GM23338 (cell line): ENCODE measurements at regions not wholly inside any gene's neighbourhood (a gene's known extent, or its start where the extent isn't known, plus 50 kb on each side); places are given as distances from the start of the nearest gene placed in this dataset.

Experiments
- ATAC-seq: fragments of 200-7000 bp; cut with Tn5 transposase; 3 replicates; pipeline ENCODE4 v1.9.1; 2020
- DNase-seq: peaks from one replicate; pipeline ENCODE4 v3.0.0-alpha.2; 2015; ENCODE audit warnings: low spot score
- H2AFZ ChIP-seq: fragments of 200-600 bp; sonication (generic); 2 replicates; pipeline ENCODE4 v1.8.0; 2016; ENCODE audit warnings: antibody characterized with exemption, mild to moderate bottlenecking, moderate library complexity
- H3F3A ChIP-seq: fragments of 200-600 bp; sonication (generic); replicated peaks from 2 replicates; pipeline ENCODE4 v1.8.0; 2017; ENCODE audit warnings: antibody characterized with exemption, mixed run types, low read depth
- H3K27ac ChIP-seq: fragments of 200-600 bp; sonication (generic); 2 replicates; pipeline ENCODE4 v1.6.1; 2016; ENCODE audit warnings: low read depth
- H3K27me3 ChIP-seq: fragments of 200-600 bp; sonication (generic); 2 replicates; pipeline ENCODE4 v1.8.0; 2016; ENCODE audit warnings: mild to moderate bottlenecking, mixed run types, moderate library complexity; ENCODE audit not compliant: insufficient read depth
- H3K36me3 ChIP-seq: fragments of 200-600 bp; sonication (generic); 2 replicates; pipeline ENCODE4 v1.8.0; 2016; ENCODE audit warnings: mild to moderate bottlenecking; ENCODE audit not compliant: insufficient read depth
- H3K4me1 ChIP-seq: fragments of 200-600 bp; sonication (generic); 2 replicates; pipeline ENCODE4 v1.8.0; 2016; ENCODE audit warnings: mild to moderate bottlenecking, moderate library complexity; ENCODE audit not compliant: insufficient read depth
- H3K4me2 ChIP-seq: fragments of 200-600 bp; sonication (generic); 2 replicates; pipeline ENCODE4 v1.7.1; 2017; ENCODE audit warnings: mixed run types
- H3K4me3 ChIP-seq: fragments of 200-600 bp; sonication (generic); 2 replicates; pipeline ENCODE4 v1.6.1; 2016; ENCODE audit warnings: mixed run types
- H3K79me2 ChIP-seq: fragments of 200-600 bp; sonication (generic); replicated peaks from 2 replicates; pipeline ENCODE4 v1.8.0; 2017; ENCODE audit warnings: mild to moderate bottlenecking; ENCODE audit not compliant: insufficient read depth
- H3K9me2 ChIP-seq: fragments of 200-600 bp; sonication (generic); 2 replicates; pipeline ENCODE4 v1.8.0; 2017; ENCODE audit not compliant: insufficient read depth
- H4K20me1 ChIP-seq: fragments of 200-600 bp; sonication (generic); replicated peaks from 2 replicates; pipeline ENCODE4 v1.8.0; 2017; ENCODE audit warnings: mild to moderate bottlenecking; ENCODE audit not compliant: insufficient read depth
- H3K27ac Mint-ChIP-seq: 2 replicates; pipeline ENCODE4 v1.8.0; 2020; ENCODE audit warnings: inconsistent platforms, mild to moderate bottlenecking, moderate library complexity, mixed read lengths
- H3K27me3 Mint-ChIP-seq: 3 replicates; pipeline ENCODE4 v1.8.0; 2022; ENCODE audit warnings: low read depth, mild to moderate bottlenecking, moderate library complexity, mixed read lengths, inconsistent platforms; ENCODE audit not compliant: insufficient read depth, poor library complexity
- H3K36me3 Mint-ChIP-seq: 3 replicates; pipeline ENCODE4 v1.8.0; 2021; ENCODE audit warnings: low read depth, mild to moderate bottlenecking, inconsistent platforms, moderate library complexity, mixed read lengths
- H3K4me1 Mint-ChIP-seq: 3 replicates; pipeline ENCODE4 v1.8.0; 2020; ENCODE audit warnings: mild to moderate bottlenecking, inconsistent platforms, mixed read lengths
- H3K4me3 Mint-ChIP-seq: 3 replicates; pipeline ENCODE4 v1.8.0; 2021; ENCODE audit warnings: moderate library complexity, mild to moderate bottlenecking, inconsistent platforms, mixed read lengths
- H3K9me3 Mint-ChIP-seq: 3 replicates; pipeline ENCODE4 v1.8.0; 2020; ENCODE audit warnings: moderate library complexity, mild to moderate bottlenecking, inconsistent platforms, mixed read lengths
- CREB1 ChIP-seq: fragments of 250-450 bp; sonication (Bioruptor Pico); IDR thresholded peaks from 2 replicates; pipeline ENCODE4 v1.5.0; 2020; ENCODE audit warnings: low read depth, mild to moderate bottlenecking, moderate library complexity
- ETS1 ChIP-seq: IDR thresholded peaks from 2 replicates; pipeline ENCODE4 v1.6.1; 2016; ENCODE audit warnings: antibody characterized with exemption
- EZH2 ChIP-seq: fragments of 200-600 bp; sonication (generic); IDR thresholded peaks from one replicate; pipeline ENCODE4 v1.8.0; 2017; ENCODE audit warnings: antibody characterized with exemption, mild to moderate bottlenecking, low read depth; ENCODE audit not compliant: unreplicated experiment
- EZH2phosphoT487 ChIP-seq: fragments of 200-600 bp; sonication (generic); IDR thresholded peaks from one replicate; pipeline ENCODE4 v1.8.1; 2018; ENCODE audit warnings: antibody characterized with exemption; ENCODE audit not compliant: unreplicated experiment
- NANOG ChIP-seq: IDR thresholded peaks from 2 replicates; pipeline ENCODE4 v1.6.1; 2016; ENCODE audit warnings: antibody characterized with exemption, borderline replicate concordance
- POLR2AphosphoS5 ChIP-seq: IDR thresholded peaks from 2 replicates; pipeline ENCODE4 v1.6.1; 2016; ENCODE audit warnings: antibody characterized with exemption, low read depth
- REST ChIP-seq: IDR thresholded peaks from one replicate; pipeline ENCODE4 v1.6.1; 2018; ENCODE audit warnings: antibody characterized with exemption; ENCODE audit not compliant: unreplicated experiment
- ZNF114 ChIP-seq: fragments of 250-450 bp; sonication (Bioruptor Pico); IDR thresholded peaks from 2 replicates; pipeline ENCODE4 v1.5.0; 2020; ENCODE audit warnings: mild to moderate bottlenecking, moderate library complexity
- ZNF331 ChIP-seq: fragments of 250-450 bp; sonication (Bioruptor Pico); IDR thresholded peaks from 2 replicates; pipeline ENCODE4 v1.5.0; 2020; ENCODE audit warnings: low read depth, mild to moderate bottlenecking, moderate library complexity
- TF ChIP-seq, protein P1 (sequence below), 2 experiments: fragments of 200-600 bp in 1 of 2; sonication (generic) in 1 of 2; conservative IDR thresholded peaks; 2 replicates each; pipeline versions ENCODE4 v1.5.1 to v1.6.1; 2016 to 2017; ENCODE audit warnings: antibody characterized with exemption in 2 of 2, low read depth in 2 of 2, mild to moderate bottlenecking in 2 of 2, moderate library complexity in 1 of 2

GRCh38 chr20:19016140-19016497 lies 196.3 kb upstream of the SLC24A3 start (continued):
- TF ChIP-seq REST (no peak), EZH2 (no peak), CREB1 (CRISPR knock-in tag) (no peak), POLR2AphosphoS5 (no peak), ZNF114 (no peak), ETS1 (no peak), NANOG (no peak), EZH2phosphoT487 (no peak)
- TF ChIP-seq, protein P1, sequence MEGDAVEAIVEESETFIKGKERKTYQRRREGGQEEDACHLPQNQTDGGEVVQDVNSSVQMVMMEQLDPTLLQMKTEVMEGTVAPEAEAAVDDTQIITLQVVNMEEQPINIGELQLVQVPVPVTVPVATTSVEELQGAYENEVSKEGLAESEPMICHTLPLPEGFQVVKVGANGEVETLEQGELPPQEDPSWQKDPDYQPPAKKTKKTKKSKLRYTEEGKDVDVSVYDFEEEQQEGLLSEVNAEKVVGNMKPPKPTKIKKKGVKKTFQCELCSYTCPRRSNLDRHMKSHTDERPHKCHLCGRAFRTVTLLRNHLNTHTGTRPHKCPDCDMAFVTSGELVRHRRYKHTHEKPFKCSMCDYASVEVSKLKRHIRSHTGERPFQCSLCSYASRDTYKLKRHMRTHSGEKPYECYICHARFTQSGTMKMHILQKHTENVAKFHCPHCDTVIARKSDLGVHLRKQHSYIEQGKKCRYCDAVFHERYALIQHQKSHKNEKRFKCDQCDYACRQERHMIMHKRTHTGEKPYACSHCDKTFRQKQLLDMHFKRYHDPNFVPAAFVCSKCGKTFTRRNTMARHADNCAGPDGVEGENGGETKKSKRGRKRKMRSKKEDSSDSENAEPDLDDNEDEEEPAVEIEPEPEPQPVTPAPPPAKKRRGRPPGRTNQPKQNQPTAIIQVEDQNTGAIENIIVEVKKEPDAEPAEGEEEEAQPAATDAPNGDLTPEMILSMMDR (conservative IDR thresholded peaks at IDR 0.05; ENCODE audit: low read depth in 2 of 2), result no peak

GRCh38 chr20:19017104-19017690 lies 195.2 kb upstream of the SLC24A3 start:
- H3K27me3 Mint-ChIP-seq, result peaks cover 6% of the 10 kb centered on the region

More at GRCh38 chr20:19017104-19017690, 195.2 kb upstream of the SLC24A3 start:
- no peak for DNase-seq
- Histone ChIP-seq H3K27ac (no peak overlapping the region), H3K4me3 (no peak overlapping the region), H3F3A (no peaks in the 10 kb centered on the region), H2AFZ (no peak overlapping the region), H3K36me3 (no peaks in the 10 kb centered on the region), H3K4me1 (no peaks in the 10 kb centered on the region), H4K20me1 (no peaks in the 10 kb centered on the region), H3K9me2 (no peaks in the 10 kb centered on the region), H3K4me2 (no peak overlapping the region), H3K27me3 (no peaks in the 10 kb centered on the region), H3K79me2 (no peaks in the 10 kb centered on the region)
- Mint-ChIP-seq H3K4me1 (peaks cover 21% of the 10 kb centered on the region), H3K27ac (no peak overlapping the region), H3K9me3 (no peaks in the 10 kb centered on the region), H3K36me3 (no peaks in the 10 kb centered on the region), H3K4me3 (no peak overlapping the region)
- TF ChIP-seq, protein P1 (conservative IDR thresholded peaks at IDR 0.05; ENCODE audit: low read depth in 2 of 2), result 0 out of 4 replicates have a peak, but pooled peaks of 1 of the 2 experiments have one; percentile 15
- no peak for TF ChIP-seq ZNF331 (CRISPR knock-in tag)
- TF ChIP-seq NANOG, result no peak
- no peak for ATAC-seq
